Progenitor cell of endocrine pancreas (in vitro differentiated cells): ENCODE measurements at regions not wholly inside any gene's neighbourhood (a gene's known extent, or its start where the extent isn't known, plus 50 kb on each side); places are given as distances from the start of the nearest gene placed in this dataset.

Source experiments
- DNase-seq: peaks from one replicate; pipeline ENCODE4 v3.0.0; 2021; ENCODE audit warnings: low spot score; ENCODE audit not compliant: unreplicated experiment
- H3K27ac Mint-ChIP-seq: 2 replicates; pipeline ENCODE4 v1.8.0; 2021; ENCODE audit warnings: mild to moderate bottlenecking, moderate library complexity, mixed read lengths
- H3K27me3 Mint-ChIP-seq: 2 replicates; pipeline ENCODE4 v1.8.0; 2021; ENCODE audit warnings: mixed read lengths
- H3K36me3 Mint-ChIP-seq: 2 replicates; pipeline ENCODE4 v1.8.0; 2022; ENCODE audit warnings: mixed read lengths; ENCODE audit not compliant: insufficient read depth
- H3K4me1 Mint-ChIP-seq: 2 replicates; pipeline ENCODE4 v1.8.0; 2021; ENCODE audit warnings: low read depth, mixed read lengths
- H3K4me3 Mint-ChIP-seq: 2 replicates; pipeline ENCODE4 v1.8.0; 2021; ENCODE audit warnings: low read depth, mild to moderate bottlenecking, moderate library complexity, mixed read lengths
- H3K9me3 Mint-ChIP-seq: 2 replicates; pipeline ENCODE4 v1.8.0; 2021; ENCODE audit warnings: low read depth, mixed read lengths
- CTCF ChIP-seq: fragments of 200-600 bp; sonication (generic); IDR thresholded peaks from one replicate; pipeline ENCODE4 v1.5.0; 2021; ENCODE audit warnings: antibody characterized with exemption, mild to moderate bottlenecking; ENCODE audit not compliant: unreplicated experiment

GRCh38 chr14:58769771-58770170, 132.0 kb downstream of the DACT1 start:
- no peaks in the 10 kb centered on the region for H3K27me3 Mint-ChIP-seq
- H3K4me1 Mint-ChIP-seq = peaks cover 58% of the 10 kb centered on the region
- no peaks in the 10 kb centered on the region for H3K9me3 Mint-ChIP-seq

GRCh38 chr14:58770491-58770982, 132.8 kb downstream of the DACT1 start:
- H3K27me3 Mint-ChIP-seq = no peaks in the 10 kb centered on the region
- no peaks in the 10 kb centered on the region for H3K36me3 Mint-ChIP-seq
- peak overlapping the region; percentile 16 for H3K27ac Mint-ChIP-seq
- peaks cover 55% of the 10 kb centered on the region for H3K4me1 Mint-ChIP-seq
- H3K4me3 Mint-ChIP-seq = no peak overlapping the region
- no peak for TF ChIP-seq CTCF
- no peak for DNase-seq
- H3K9me3 Mint-ChIP-seq = peaks cover 3% of the 10 kb centered on the region

More at GRCh38 chr14:58769771-58770170, 132.0 kb downstream of the DACT1 start:
- Mint-ChIP-seq H3K27ac (no peak overlapping the region), H3K36me3 (no peaks in the 10 kb centered on the region), H3K4me3 (no peak overlapping the region)
- no peak for DNase-seq
- no peak for TF ChIP-seq CTCF

- Mint-ChIP-seq H3K36me3 (no peaks in the 10 kb centered on the region), H3K4me1 (peaks cover 50% of the 10 kb centered on the region), H3K4me3 (no peak overlapping the region), H3K27ac (no peak overlapping the region), H3K9me3 (peaks cover 3% of the 10 kb centered on the region), H3K27me3 (no peaks in the 10 kb centered on the region)
- no peak for DNase-seq
- TF ChIP-seq CTCF = no peak
Measured at GRCh38 chr14:58771016-58771415, 133.3 kb downstream of the DACT1 start.

GRCh38 chr14:58772116-58772515, 134.4 kb downstream of the DACT1 start:
- Mint-ChIP-seq H3K27ac (peak overlapping the region; percentile 45), H3K27me3 (no peaks in the 10 kb centered on the region), H3K4me3 (no peak overlapping the region), H3K9me3 (peaks cover 3% of the 10 kb centered on the region), H3K36me3 (no peaks in the 10 kb centered on the region), H3K4me1 (peaks cover 53% of the 10 kb centered on the region)
- TF ChIP-seq CTCF = no peak
- DNase-seq = no peak

- TF ChIP-seq CTCF = no peak
- no peaks in the 10 kb centered on the region for H3K36me3 Mint-ChIP-seq
- H3K27me3 Mint-ChIP-seq = no peaks in the 10 kb centered on the region
- no peak overlapping the region for H3K4me3 Mint-ChIP-seq
- peak overlapping the region; percentile 63 for H3K27ac Mint-ChIP-seq
- no peak for DNase-seq
- H3K4me1 Mint-ChIP-seq = peaks cover 62% of the 10 kb centered on the region
- H3K9me3 Mint-ChIP-seq = peaks cover 3% of the 10 kb centered on the region
Measured at GRCh38 chr14:58772794-58773620, 135.2 kb downstream of the DACT1 start.
